A673 (cell line): ENCODE measurements at regions not wholly inside any gene's neighbourhood (a gene's known extent, or its start where the extent isn't known, plus 50 kb on each side); places are given as distances from the start of the nearest gene placed in this dataset.

ENCODE experiments used
- BruUV-seq: library from RNA; stranded (reverse); fragments of 400-500 nt; replicated peaks from 2 replicates; lab custom pipeline; 2021; lab: Mats Ljungman, UMichigan
- CTCF ChIA-PET: fragments of 300-600 bp; sonication (Branson Sonifier 250); formaldehyde crosslinking; loops from one replicate; lab custom pipeline; 2022; ENCODE audit warnings: antibody characterized with exemption; lab: Charles Lee
- POLR2A ChIA-PET: fragments of 300-600 bp; sonication (Branson Sonifier 250); formaldehyde crosslinking; loops from one replicate; lab custom pipeline; 2022; ENCODE audit warnings: antibody characterized with exemption; ENCODE audit not compliant: low non-redundant PET; lab: Charles Lee
- DNase-seq: peaks from one replicate; pipeline ENCODE4 v3.0.0-alpha.2; 2015; ENCODE audit warnings: low spot score
- H3K27ac ChIP-seq: fragments of 200-600 bp; sonication (generic); 2 replicates; pipeline ENCODE4 v1.5.1; 2016; ENCODE audit warnings: mixed run types, low read depth, mild to moderate bottlenecking, mixed read lengths, antibody characterized with exemption, low read length; ENCODE audit not compliant: poor library complexity, severe bottlenecking
- H3K27me3 ChIP-seq: fragments of 200-600 bp; sonication (generic); replicated peaks from 2 replicates; pipeline ENCODE4 v1.6.1; 2017; ENCODE audit warnings: mixed run types, low read depth, mild to moderate bottlenecking, mixed read lengths, antibody characterized with exemption, low read length; ENCODE audit not compliant: insufficient read depth, poor library complexity
- H3K36me3 ChIP-seq: fragments of 200-600 bp; sonication (generic); 2 replicates; pipeline ENCODE4 v1.6.1; 2016; ENCODE audit warnings: mixed run types, mild to moderate bottlenecking, mixed read lengths, antibody characterized with exemption, low read length; ENCODE audit not compliant: insufficient read depth, poor library complexity, severe bottlenecking
- H3K4me1 ChIP-seq: fragments of 200-600 bp; sonication (generic); 2 replicates; pipeline ENCODE4 v1.6.1; 2017; ENCODE audit warnings: mixed run types, mild to moderate bottlenecking, mixed read lengths, antibody characterized with exemption, low read length; ENCODE audit not compliant: insufficient read depth, poor library complexity, severe bottlenecking
- H3K4me3 ChIP-seq: fragments of 200-600 bp; sonication (generic); 2 replicates; pipeline ENCODE4 v1.5.1; 2016; ENCODE audit warnings: low read depth, mixed run types, mild to moderate bottlenecking, mixed read lengths, low read length; ENCODE audit not compliant: poor library complexity, severe bottlenecking
- H3K9me3 ChIP-seq: fragments of 200-600 bp; sonication (generic); 2 replicates; pipeline ENCODE4 v1.6.1; 2016; ENCODE audit warnings: mixed run types, low read depth, mild to moderate bottlenecking, mixed read lengths, antibody characterized with exemption, low read length; ENCODE audit not compliant: poor library complexity, severe bottlenecking
- CTCF ChIP-seq: fragments of 300-800, 200-600 bp; sonication (generic); conservative IDR thresholded peaks from 2 replicates; pipeline ENCODE4 v1.5.1; 2017; ENCODE audit warnings: low read depth, mild to moderate bottlenecking, antibody characterized with exemption, low read length, moderate library complexity, mixed read lengths
- EZH2 ChIP-seq: fragments of 200-600 bp; sonication (generic); IDR thresholded peaks from 2 replicates; pipeline ENCODE4 v1.6.1; 2017; ENCODE audit warnings: borderline replicate concordance, low read depth, mild to moderate bottlenecking, mixed read lengths, antibody characterized with exemption, low read length; ENCODE audit not compliant: poor library complexity, severe bottlenecking
- intact Hi-C: fragments of 100-400 bp; cut with micrococcal nuclease; formaldehyde crosslinking; loops from one replicate; pipeline ENCODE4 v1.10.0; 2022; ENCODE audit not compliant: unreplicated experiment

DNA sequence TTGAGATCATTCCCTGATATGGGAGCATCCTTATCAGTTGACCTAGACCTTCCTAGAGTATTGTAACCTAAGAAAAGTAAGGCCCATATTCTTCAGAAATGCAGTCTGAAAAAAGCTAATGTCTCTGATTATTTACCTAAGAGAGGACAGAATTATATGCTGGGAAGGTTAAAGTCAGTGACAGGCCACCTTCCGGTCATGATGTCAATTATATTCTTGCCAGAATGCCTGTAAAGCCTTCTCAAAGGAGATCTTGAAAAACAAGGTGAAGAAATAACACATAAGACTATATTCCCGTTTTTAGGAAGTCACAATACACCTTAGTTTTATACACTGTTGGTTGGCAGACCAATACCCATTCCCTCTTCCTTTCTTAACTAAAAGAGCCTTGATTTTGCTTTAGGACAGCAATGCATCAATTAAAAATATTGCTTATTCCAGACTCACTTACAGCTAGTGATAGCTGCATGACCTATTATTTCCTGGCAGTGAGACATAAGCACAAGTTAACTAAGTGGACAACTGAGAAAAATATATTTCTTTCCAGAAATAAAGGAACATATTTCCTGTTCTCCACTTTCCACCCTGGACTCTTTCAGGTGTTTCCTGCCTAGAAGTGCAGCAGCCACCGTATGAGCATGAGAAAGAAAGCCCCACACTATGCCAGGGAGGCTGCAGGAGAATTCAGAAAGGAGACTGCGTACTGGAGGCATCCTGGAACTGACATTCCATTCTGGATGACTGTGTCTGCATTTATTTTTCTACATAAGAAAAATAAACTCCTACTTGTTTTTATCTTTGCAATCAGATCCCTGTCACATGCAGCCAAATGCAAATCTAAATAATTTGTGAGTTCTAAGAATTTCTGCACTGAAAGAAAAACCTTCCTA is 332.9 kb upstream of the PTBP2 start:
- Histone ChIP-seq H3K36me3 (no peaks in the 10 kb centered on the region), H3K27me3 (no peaks in the 10 kb centered on the region), H3K9me3 (no peaks in the 10 kb centered on the region), H3K4me3 (no peak overlapping the region), H3K4me1 (no peaks in the 10 kb centered on the region), H3K27ac (no peak overlapping the region)
- ChIA-PET POLR2A (no interaction called here), CTCF (no interaction called here)
- no TSS peak for BruUV-seq
- no peak for TF ChIP-seq CTCF
- TF ChIP-seq EZH2, result no peak
- DNase-seq, result no peak
- intact Hi-C loops, result no loop called here

DNA sequence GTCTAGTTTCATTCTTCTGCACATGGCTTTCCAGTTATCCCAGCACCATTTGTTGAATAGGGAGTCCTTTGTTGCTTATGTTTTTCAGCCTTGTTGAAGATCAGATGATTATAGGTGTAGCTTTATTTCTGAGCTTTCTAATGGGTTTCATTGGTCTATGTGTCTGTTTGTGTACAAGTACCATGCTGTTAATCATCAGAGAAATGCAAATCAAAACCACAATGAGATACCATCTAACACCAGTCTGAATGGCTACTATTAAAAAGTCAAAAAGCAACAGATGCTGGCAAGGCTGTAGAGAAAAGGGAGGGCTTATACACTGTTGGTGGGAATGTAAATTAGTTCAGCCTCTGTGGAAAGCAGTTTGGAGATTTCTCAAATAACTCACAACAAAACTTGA is 321.5 kb upstream of the PTBP2 start:
- ChIA-PET POLR2A (interaction anchor here (0.6 kb wide), 1 partner anchor 1276 kb away, joined by 4 read pairs; no protein-coding TSS in a partner anchor), CTCF (no interaction called here)
- DNase-seq, result no peak
- Histone ChIP-seq H3K9me3 (no peaks in the 10 kb centered on the region), H3K27ac (no peak overlapping the region), H3K27me3 (no peaks in the 10 kb centered on the region), H3K36me3 (no peaks in the 10 kb centered on the region), H3K4me3 (no peak overlapping the region), H3K4me1 (no peaks in the 10 kb centered on the region)
- intact Hi-C loops, result no loop called here
- TF ChIP-seq EZH2 (no peak), CTCF (no peak)
- BruUV-seq, result no TSS peak

DNA sequence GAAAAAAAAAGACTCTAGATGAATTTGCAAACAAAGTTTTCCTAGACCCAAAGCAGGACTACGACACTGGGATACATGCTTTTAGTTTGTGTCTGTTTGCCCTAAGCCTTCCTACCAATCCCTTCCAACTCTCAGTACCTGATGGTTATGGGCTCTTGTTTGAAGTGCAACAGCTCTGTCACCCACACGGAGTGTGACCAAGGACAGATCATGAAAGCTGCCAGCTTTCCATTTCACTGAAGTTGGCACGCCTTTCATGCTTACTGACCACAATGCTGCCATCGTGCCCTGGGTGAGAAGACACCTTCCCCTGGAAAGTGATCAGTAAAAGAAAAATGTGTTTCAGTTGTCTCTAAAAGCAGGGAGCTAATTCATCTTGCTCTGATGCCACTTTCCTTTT is 312.5 kb upstream of the PTBP2 start:
- Histone ChIP-seq H3K36me3 (no peaks in the 10 kb centered on the region), H3K4me1 (no peaks in the 10 kb centered on the region), H3K4me3 (no peak overlapping the region), H3K9me3 (no peaks in the 10 kb centered on the region), H3K27me3 (no peaks in the 10 kb centered on the region), H3K27ac (no peak overlapping the region)
- DNase-seq, result no peak
- TF ChIP-seq EZH2 (no peak), CTCF (no peak)
- intact Hi-C loops, result no loop called here
- BruUV-seq, result no TSS peak
- CTCF ChIA-PET, result no interaction called here
- POLR2A ChIA-PET, result no interaction called here
